SJSA1 (cell line): ENCODE measurements at regions not wholly inside any gene's neighbourhood (a gene's known extent, or its start where the extent isn't known, plus 50 kb on each side); places are given as distances from the start of the nearest gene placed in this dataset.

Source experiments
- DNase-seq, 2 experiments: peaks; one replicate each; pipeline ENCODE4 v3.0.0-alpha.2; 2015 to 2020; ENCODE audit warnings: low spot score in 2 of 2, low read depth in 1 of 2
- H3K27ac ChIP-seq: fragments of 250-450 bp; sonication (Bioruptor Pico); 2 replicates; pipeline ENCODE4 v1.5.1; 2020; ENCODE audit warnings: mild to moderate bottlenecking, moderate library complexity
- H3K27me3 ChIP-seq: fragments of 250-450 bp; sonication (Bioruptor Pico); replicated peaks from 2 replicates; pipeline ENCODE4 v1.5.1; 2020; ENCODE audit warnings: mild to moderate bottlenecking, moderate library complexity
- H3K36me3 ChIP-seq: fragments of 250-450 bp; sonication (Bioruptor Pico); 2 replicates; pipeline ENCODE4 v1.5.1; 2020; ENCODE audit warnings: mild to moderate bottlenecking
- H3K4me1 ChIP-seq: fragments of 250-450 bp; sonication (Bioruptor Pico); replicated peaks from 2 replicates; pipeline ENCODE4 v1.6.1; 2021; ENCODE audit warnings: mild to moderate bottlenecking
- H3K4me3 ChIP-seq: fragments of 250-450 bp; sonication (Bioruptor Pico); 2 replicates; pipeline ENCODE4 v1.5.1; 2020; ENCODE audit warnings: mild to moderate bottlenecking
- H3K9me3 ChIP-seq: fragments of 250-450 bp; sonication (Bioruptor Pico); replicated peaks from 2 replicates; pipeline ENCODE4 v1.5.1; 2020; ENCODE audit warnings: mild to moderate bottlenecking

- Histone ChIP-seq H3K27me3 (no peaks in the 10 kb centered on the region), H3K4me3 (no peak overlapping the region), H3K27ac (no peak overlapping the region)
Observed at GRCh38 chr11:106424111-106424510, 346.6 kb downstream of the AASDHPPT start.

GRCh38 chr11:106425819-106426218 is 348.4 kb downstream of the AASDHPPT start:
- Histone ChIP-seq H3K4me3 (no peak overlapping the region), H3K27me3 (no peaks in the 10 kb centered on the region), H3K27ac (no peak overlapping the region), H3K9me3 (no peaks in the 10 kb centered on the region), H3K36me3 (no peaks in the 10 kb centered on the region), H3K4me1 (no peaks in the 10 kb centered on the region)
- no peak for DNase-seq

More at GRCh38 chr11:106424111-106424510, 346.6 kb downstream of the AASDHPPT start:
- peak in 1 of 2 experiments; percentile 14 for DNase-seq
- Histone ChIP-seq H3K4me1 (no peaks in the 10 kb centered on the region), H3K36me3 (no peaks in the 10 kb centered on the region), H3K9me3 (no peaks in the 10 kb centered on the region)

- DNase-seq: no peak
Observed at GRCh38 chr11:106426696-106427095, 349.2 kb downstream of the AASDHPPT start.

GRCh38 chr11:106427736-106428135 is 350.3 kb downstream of the AASDHPPT start:
- no peaks in the 10 kb centered on the region for H3K4me1 ChIP-seq
- no peaks in the 10 kb centered on the region for H3K36me3 ChIP-seq
- DNase-seq: no peak
- H3K9me3 ChIP-seq: no peaks in the 10 kb centered on the region
- H3K4me3 ChIP-seq: no peak overlapping the region
- H3K27me3 ChIP-seq: no peaks in the 10 kb centered on the region
- H3K27ac ChIP-seq: no peak overlapping the region

More at GRCh38 chr11:106426696-106427095, 349.2 kb downstream of the AASDHPPT start:
- no peaks in the 10 kb centered on the region for H3K9me3 ChIP-seq
- no peak overlapping the region for H3K27ac ChIP-seq
- no peaks in the 10 kb centered on the region for H3K4me1 ChIP-seq
- H3K36me3 ChIP-seq: no peaks in the 10 kb centered on the region
- H3K27me3 ChIP-seq: no peaks in the 10 kb centered on the region
- no peak overlapping the region for H3K4me3 ChIP-seq

- no peaks in the 10 kb centered on the region for H3K4me1 ChIP-seq
- H3K27me3 ChIP-seq: no peaks in the 10 kb centered on the region
- DNase-seq: no peak
- no peaks in the 10 kb centered on the region for H3K36me3 ChIP-seq
- no peak overlapping the region for H3K27ac ChIP-seq
- H3K9me3 ChIP-seq: no peaks in the 10 kb centered on the region
- H3K4me3 ChIP-seq: no peak overlapping the region
Observed at GRCh38 chr11:106442032-106442431, 364.6 kb downstream of the AASDHPPT start.

GRCh38 chr11:106446302-106446701 is 368.8 kb downstream of the AASDHPPT start:
- no peaks in the 10 kb centered on the region for H3K27me3 ChIP-seq
- no peak for DNase-seq
- H3K4me3 ChIP-seq: no peak overlapping the region
- H3K36me3 ChIP-seq: no peaks in the 10 kb centered on the region
- no peaks in the 10 kb centered on the region for H3K9me3 ChIP-seq
- H3K4me1 ChIP-seq: no peaks in the 10 kb centered on the region
- H3K27ac ChIP-seq: no peak overlapping the region

- no peak overlapping the region for H3K27ac ChIP-seq
- H3K27me3 ChIP-seq: no peaks in the 10 kb centered on the region
- no peak overlapping the region for H3K4me3 ChIP-seq
- no peaks in the 10 kb centered on the region for H3K4me1 ChIP-seq
- H3K9me3 ChIP-seq: no peaks in the 10 kb centered on the region
- no peaks in the 10 kb centered on the region for H3K36me3 ChIP-seq
- no peak for DNase-seq
Observed at GRCh38 chr11:106446955-106447354, 369.5 kb downstream of the AASDHPPT start.

GRCh38 chr11:106447631-106448191 is 370.2 kb downstream of the AASDHPPT start:
- no peak overlapping the region for H3K27ac ChIP-seq
- H3K4me1 ChIP-seq: no peaks in the 10 kb centered on the region
- no peak for DNase-seq
- H3K36me3 ChIP-seq: no peaks in the 10 kb centered on the region
- no peak overlapping the region for H3K4me3 ChIP-seq
- no peaks in the 10 kb centered on the region for H3K27me3 ChIP-seq
- no peaks in the 10 kb centered on the region for H3K9me3 ChIP-seq

- no peaks in the 10 kb centered on the region for H3K36me3 ChIP-seq
- no peak overlapping the region for H3K4me3 ChIP-seq
- no peaks in the 10 kb centered on the region for H3K27me3 ChIP-seq
- no peaks in the 10 kb centered on the region for H3K4me1 ChIP-seq
- no peak for DNase-seq
- no peaks in the 10 kb centered on the region for H3K9me3 ChIP-seq
- no peak overlapping the region for H3K27ac ChIP-seq
Observed at GRCh38 chr11:106449763-106450162, 372.3 kb downstream of the AASDHPPT start.

- H3K9me3 ChIP-seq: no peaks in the 10 kb centered on the region
- H3K4me3 ChIP-seq: no peak overlapping the region
- no peaks in the 10 kb centered on the region for H3K36me3 ChIP-seq
- no peaks in the 10 kb centered on the region for H3K4me1 ChIP-seq
- no peak for DNase-seq
- H3K27ac ChIP-seq: no peak overlapping the region
- H3K27me3 ChIP-seq: no peaks in the 10 kb centered on the region
Observed at GRCh38 chr11:106451228-106451922, 373.9 kb downstream of the AASDHPPT start.

- peaks cover 4% of the 10 kb centered on the region for H3K4me1 ChIP-seq
- no peaks in the 10 kb centered on the region for H3K27me3 ChIP-seq
- H3K27ac ChIP-seq: no peak overlapping the region
- no peaks in the 10 kb centered on the region for H3K9me3 ChIP-seq
- DNase-seq: no peak
- no peaks in the 10 kb centered on the region for H3K36me3 ChIP-seq
- no peak overlapping the region for H3K4me3 ChIP-seq
Observed at GRCh38 chr11:106456647-106457046, 379.2 kb downstream of the AASDHPPT start.

- no peak overlapping the region for H3K4me3 ChIP-seq
- DNase-seq: no peak
- no peak overlapping the region for H3K27ac ChIP-seq
- H3K9me3 ChIP-seq: no peaks in the 10 kb centered on the region
- H3K36me3 ChIP-seq: no peaks in the 10 kb centered on the region
- peaks cover 14% of the 10 kb centered on the region for H3K4me1 ChIP-seq
- H3K27me3 ChIP-seq: no peaks in the 10 kb centered on the region
Observed at GRCh38 chr11:106457727-106458126, 380.3 kb downstream of the AASDHPPT start.

- DNase-seq: no peak
Observed at GRCh38 chr11:106459135-106459534, 381.7 kb downstream of the AASDHPPT start.

GRCh38 chr11:106461148-106461691 is 383.8 kb downstream of the AASDHPPT start:
- DNase-seq: no peak
- H3K36me3 ChIP-seq: no peaks in the 10 kb centered on the region
- no peak overlapping the region for H3K4me3 ChIP-seq

More at GRCh38 chr11:106459135-106459534, 381.7 kb downstream of the AASDHPPT start:
- Histone ChIP-seq H3K36me3 (no peaks in the 10 kb centered on the region), H3K9me3 (no peaks in the 10 kb centered on the region), H3K27ac (no peak overlapping the region), H3K4me1 (peaks cover 24% of the 10 kb centered on the region), H3K4me3 (no peak overlapping the region), H3K27me3 (no peaks in the 10 kb centered on the region)

More at GRCh38 chr11:106461148-106461691, 383.8 kb downstream of the AASDHPPT start:
- H3K27me3 ChIP-seq: no peaks in the 10 kb centered on the region
- H3K9me3 ChIP-seq: no peaks in the 10 kb centered on the region
- peaks cover 26% of the 10 kb centered on the region for H3K4me1 ChIP-seq
- H3K27ac ChIP-seq: no peak overlapping the region
